Osteoblast (primary cell): ENCODE measurements at regions not wholly inside any gene's neighbourhood (a gene's known extent, or its start where the extent isn't known, plus 50 kb on each side); places are given as distances from the start of the nearest gene placed in this dataset.

Experiments
- DNase-seq: peaks from one replicate; pipeline ENCODE4 v3.0.0; 2011; ENCODE audit warnings: low spot score, mixed read lengths; ENCODE audit not compliant: insufficient read length; ENCODE audit errors: missing footprints
- H2AFZ ChIP-seq: 2 replicates; pipeline ENCODE4 v1.6.0; 2011; ENCODE audit warnings: mild to moderate bottlenecking, low read length
- H3K27ac ChIP-seq: 2 replicates; pipeline ENCODE4 v1.5.1; 2011; ENCODE audit warnings: mild to moderate bottlenecking, low read depth, low read length, moderate library complexity
- H3K27me3 ChIP-seq: 2 replicates; pipeline ENCODE4 v1.6.0; 2012; ENCODE audit warnings: mild to moderate bottlenecking, control low read depth, inconsistent platforms, low read length, moderate library complexity; ENCODE audit not compliant: insufficient read depth
- H3K36me3 ChIP-seq: 2 replicates; pipeline ENCODE4 v1.5.1; 2011; ENCODE audit warnings: mild to moderate bottlenecking, low read length, control low read depth, moderate library complexity; ENCODE audit not compliant: insufficient read depth
- H3K4me1 ChIP-seq: 2 replicates; pipeline ENCODE4 v1.5.1; 2011; ENCODE audit warnings: mild to moderate bottlenecking, low read length, control low read depth, moderate library complexity; ENCODE audit not compliant: insufficient read depth
- H3K4me2 ChIP-seq: 2 replicates; pipeline ENCODE4 v1.6.0; 2011; ENCODE audit warnings: mild to moderate bottlenecking, low read length; ENCODE audit not compliant: insufficient read depth
- H3K4me3 ChIP-seq: fragments of 200-600 bp; sonication (generic); 3 replicates; pipeline ENCODE4 v1.5.1; 2012; ENCODE audit warnings: mild to moderate bottlenecking, low read length, inconsistent platforms; ENCODE audit not compliant: insufficient read depth
- H3K79me2 ChIP-seq: 2 replicates; pipeline ENCODE4 v1.6.0; 2012; ENCODE audit warnings: mild to moderate bottlenecking, low read length, control low read depth, inconsistent platforms; ENCODE audit not compliant: insufficient read depth
- H3K9me3 ChIP-seq: 2 replicates; pipeline ENCODE4 v1.5.1; 2011; ENCODE audit warnings: low read depth, low read length, control low read depth
- H4K20me1 ChIP-seq: 2 replicates; pipeline ENCODE4 v1.6.0; 2012; ENCODE audit warnings: mild to moderate bottlenecking, low read length, control low read depth; ENCODE audit not compliant: insufficient read depth
- TF ChIP-seq, protein P1 (sequence below): IDR thresholded peaks from 2 replicates; pipeline ENCODE4 v1.5.1; 2011; ENCODE audit warnings: mild to moderate bottlenecking, low read depth, low read length, moderate library complexity; ENCODE audit errors: extremely low read depth

DNA sequence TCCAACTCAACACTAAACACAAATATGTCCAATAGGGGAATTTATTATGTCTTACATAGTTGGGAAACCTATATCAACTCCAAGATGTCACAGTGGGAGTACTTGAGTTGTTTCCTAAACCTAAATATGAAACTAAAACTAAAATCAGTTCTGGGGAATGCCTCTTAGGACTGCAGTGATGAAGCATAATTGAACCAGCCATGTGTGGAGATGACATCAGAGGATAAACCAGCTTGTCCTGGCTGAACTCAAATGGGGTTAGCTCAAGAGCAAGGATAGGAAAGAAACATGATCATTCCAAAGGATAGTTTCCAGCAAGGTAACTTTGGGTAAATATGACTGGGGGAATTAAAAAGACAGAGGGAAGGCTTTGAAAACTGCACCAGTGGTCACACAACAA, 88.9 kb upstream of the PLPPR1 start:
- no peak for DNase-seq
- Histone ChIP-seq H3K36me3 (no peaks in the 10 kb centered on the region), H4K20me1 (no peaks in the 10 kb centered on the region), H3K27me3 (no peaks in the 10 kb centered on the region), H3K79me2 (no peaks in the 10 kb centered on the region), H3K4me2 (no peak overlapping the region), H3K4me3 (no peak overlapping the region), H3K27ac (no peak overlapping the region), H2AFZ (no peak overlapping the region), H3K4me1 (no peaks in the 10 kb centered on the region), H3K9me3 (peaks cover 4% of the 10 kb centered on the region)
- TF ChIP-seq, protein P1, sequence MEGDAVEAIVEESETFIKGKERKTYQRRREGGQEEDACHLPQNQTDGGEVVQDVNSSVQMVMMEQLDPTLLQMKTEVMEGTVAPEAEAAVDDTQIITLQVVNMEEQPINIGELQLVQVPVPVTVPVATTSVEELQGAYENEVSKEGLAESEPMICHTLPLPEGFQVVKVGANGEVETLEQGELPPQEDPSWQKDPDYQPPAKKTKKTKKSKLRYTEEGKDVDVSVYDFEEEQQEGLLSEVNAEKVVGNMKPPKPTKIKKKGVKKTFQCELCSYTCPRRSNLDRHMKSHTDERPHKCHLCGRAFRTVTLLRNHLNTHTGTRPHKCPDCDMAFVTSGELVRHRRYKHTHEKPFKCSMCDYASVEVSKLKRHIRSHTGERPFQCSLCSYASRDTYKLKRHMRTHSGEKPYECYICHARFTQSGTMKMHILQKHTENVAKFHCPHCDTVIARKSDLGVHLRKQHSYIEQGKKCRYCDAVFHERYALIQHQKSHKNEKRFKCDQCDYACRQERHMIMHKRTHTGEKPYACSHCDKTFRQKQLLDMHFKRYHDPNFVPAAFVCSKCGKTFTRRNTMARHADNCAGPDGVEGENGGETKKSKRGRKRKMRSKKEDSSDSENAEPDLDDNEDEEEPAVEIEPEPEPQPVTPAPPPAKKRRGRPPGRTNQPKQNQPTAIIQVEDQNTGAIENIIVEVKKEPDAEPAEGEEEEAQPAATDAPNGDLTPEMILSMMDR, result no peak

DNA sequence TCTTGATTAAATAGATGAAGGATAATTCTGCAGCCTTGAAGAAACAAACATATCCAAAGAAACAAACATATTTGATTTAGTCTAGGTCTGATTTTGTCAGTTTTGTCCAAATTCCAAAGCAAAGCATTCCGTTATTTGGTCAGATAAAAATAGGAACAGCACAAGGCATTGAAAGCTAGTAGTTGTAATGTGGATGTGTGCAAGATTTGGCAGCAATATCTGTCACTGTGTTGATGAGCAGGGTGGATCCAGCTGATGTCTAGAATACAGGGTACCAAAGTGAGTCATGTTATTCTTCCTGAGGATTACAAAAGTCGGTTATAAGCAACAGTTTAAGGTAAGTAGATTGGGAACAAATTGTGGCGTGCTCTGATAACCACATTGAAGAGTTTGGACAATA, 69.3 kb upstream of the PLPPR1 start:
- Histone ChIP-seq H3K4me3 (no peak overlapping the region), H3K4me1 (no peaks in the 10 kb centered on the region), H3K36me3 (no peaks in the 10 kb centered on the region), H3K4me2 (no peak overlapping the region), H3K27me3 (no peaks in the 10 kb centered on the region), H3K79me2 (no peaks in the 10 kb centered on the region), H3K27ac (no peak overlapping the region), H2AFZ (no peak overlapping the region), H4K20me1 (no peaks in the 10 kb centered on the region), H3K9me3 (peaks cover 3% of the 10 kb centered on the region)
- TF ChIP-seq, protein P1, result no peak
- no peak for DNase-seq
